ENCODE measurements at regions not wholly inside any gene's neighbourhood (a gene's known extent, or its start where the extent isn't known, plus 50 kb on each side); places are given as distances from the start of the nearest gene placed in this dataset.

DNA sequence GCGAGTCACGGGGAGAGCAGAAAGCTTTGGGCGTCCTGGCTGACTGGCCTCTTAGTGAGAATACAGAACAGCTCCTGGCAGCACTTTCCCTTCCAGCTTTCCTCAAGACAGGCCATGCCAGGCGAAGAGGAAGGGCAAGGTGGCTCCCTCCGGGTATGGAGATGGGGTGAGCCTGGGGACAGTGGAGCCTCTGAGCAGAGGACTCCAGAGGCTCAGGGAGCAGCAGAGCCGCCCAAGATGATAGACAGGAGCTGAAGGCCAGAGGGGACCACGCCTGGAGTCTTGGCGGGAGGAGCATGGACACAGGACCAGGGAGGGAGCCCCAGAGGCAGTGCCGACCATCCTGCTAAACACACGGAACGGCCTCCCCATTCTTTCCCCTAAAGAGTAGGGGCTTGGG is 229.1 kb downstream of the TM9SF2 start:
- no peak overlapping the region; the same call in 1 of the 2 replicates for H3K14ac ChIP-seq (ENCODE audit: insufficient read depth, low read length)
- H4K5ac ChIP-seq (ENCODE audit: insufficient read length, low read depth, low read length) = no peak overlapping the region
- no peak overlapping the region for H4K8ac ChIP-seq (replicated peaks; ENCODE audit: insufficient read length, low read depth, low read length)
- no peaks in the 10 kb centered on the region for H3K79me2 ChIP-seq (ENCODE audit: insufficient read depth, low read length)
- no peaks in the 10 kb centered on the region for H3K79me1 ChIP-seq (ENCODE audit: insufficient read depth, low read depth, low read length, poor library complexity, severe bottlenecking)
- no peak overlapping the region for H3K18ac ChIP-seq (ENCODE audit: insufficient read length, low read depth, low read length)
- H3K27me3 Mint-ChIP-seq (ENCODE audit: low read depth) = no peaks in the 10 kb centered on the region; the same call in 1 of the 2 replicates
- H2BK120ac ChIP-seq (ENCODE audit: low read depth, low read length, poor library complexity, severe bottlenecking) = no peak overlapping the region
- no peak overlapping the region for H3K4me3 Mint-ChIP-seq
- H3K27me3 ChIP-seq (ENCODE audit: insufficient read depth, low read length) = no peaks in the 10 kb centered on the region
- H3K36me3 Mint-ChIP-seq (ENCODE audit: insufficient read depth in 1 of 3, low read depth in 3 of 3) = peaks cover 0 to 4% (median 0%) of the 10 kb centered on the region in 3 experiments; a peak in 2 of 7 replicates
- peaks cover 57 to 72% of the 10 kb centered on the region in 2 experiments for H3K4me1 Mint-ChIP-seq
- no peak overlapping the region for H2BK20ac ChIP-seq (ENCODE audit: low read depth, low read length, poor library complexity, severe bottlenecking)
- H2BK15ac ChIP-seq (ENCODE audit: low read depth, low read length) = no peak overlapping the region
- H3K27ac ChIP-seq (ENCODE audit: insufficient read length, low read depth, low read length) = no peak overlapping the region
- no peak overlapping the region for H4K91ac ChIP-seq (ENCODE audit: insufficient read length, low read depth, low read length)
- no peak overlapping the region for H3K9ac ChIP-seq (ENCODE audit: extremely low read depth, insufficient read length, low read length)
- H2BK12ac ChIP-seq (ENCODE audit: insufficient read length, low read depth, low read length) = no peak overlapping the region
- H2AFZ ChIP-seq (ENCODE audit: low read length) = no peak overlapping the region
- H3K4me2 ChIP-seq (ENCODE audit: insufficient read depth, insufficient read length, low read length) = no peak overlapping the region
- H2BK5ac ChIP-seq (ENCODE audit: insufficient read length, low read length) = no peak overlapping the region
- H3K9me3 ChIP-seq (ENCODE audit: control insufficient read depth, low read depth, low read length) = no peaks in the 10 kb centered on the region
- H3T11ph ChIP-seq (ENCODE audit: low read length) = no peak overlapping the region
- H3K9me3 Mint-ChIP-seq = no peaks in the 10 kb centered on the region
- H4K20me1 ChIP-seq (ENCODE audit: control insufficient read depth, insufficient read depth, insufficient read length) = no peaks in the 10 kb centered on the region
- H3K4me1 ChIP-seq (ENCODE audit: insufficient read depth, low read length) = peaks cover 15% of the 10 kb centered on the region; the same call in 1 of the 2 replicates
- no CpG with 5 or more reads among the region's 11 CpGs for WGBS (ENCODE audit: extremely low coverage, insufficient read length, low lambda C conversion rate)
- H2AK5ac ChIP-seq (ENCODE audit: insufficient read length, low read length) = no peak overlapping the region
- no peak overlapping the region for H3K23ac ChIP-seq (ENCODE audit: insufficient read length, low read depth, low read length)
- H3K27ac Mint-ChIP-seq = peak overlapping the region in 2 of 3 experiments; percentile 62 to 91; a peak in 2 of 7 replicates
- TF ChIP-seq, protein P1, sequence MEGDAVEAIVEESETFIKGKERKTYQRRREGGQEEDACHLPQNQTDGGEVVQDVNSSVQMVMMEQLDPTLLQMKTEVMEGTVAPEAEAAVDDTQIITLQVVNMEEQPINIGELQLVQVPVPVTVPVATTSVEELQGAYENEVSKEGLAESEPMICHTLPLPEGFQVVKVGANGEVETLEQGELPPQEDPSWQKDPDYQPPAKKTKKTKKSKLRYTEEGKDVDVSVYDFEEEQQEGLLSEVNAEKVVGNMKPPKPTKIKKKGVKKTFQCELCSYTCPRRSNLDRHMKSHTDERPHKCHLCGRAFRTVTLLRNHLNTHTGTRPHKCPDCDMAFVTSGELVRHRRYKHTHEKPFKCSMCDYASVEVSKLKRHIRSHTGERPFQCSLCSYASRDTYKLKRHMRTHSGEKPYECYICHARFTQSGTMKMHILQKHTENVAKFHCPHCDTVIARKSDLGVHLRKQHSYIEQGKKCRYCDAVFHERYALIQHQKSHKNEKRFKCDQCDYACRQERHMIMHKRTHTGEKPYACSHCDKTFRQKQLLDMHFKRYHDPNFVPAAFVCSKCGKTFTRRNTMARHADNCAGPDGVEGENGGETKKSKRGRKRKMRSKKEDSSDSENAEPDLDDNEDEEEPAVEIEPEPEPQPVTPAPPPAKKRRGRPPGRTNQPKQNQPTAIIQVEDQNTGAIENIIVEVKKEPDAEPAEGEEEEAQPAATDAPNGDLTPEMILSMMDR (conservative IDR thresholded peaks at IDR 0.05) = no peak
- no peaks in the 10 kb centered on the region for H3K23me2 ChIP-seq (ENCODE audit: insufficient read length, low read depth, low read length, poor library complexity, severe bottlenecking)
- no peak overlapping the region for H3K4ac ChIP-seq (ENCODE audit: low read depth, low read length)
- no peak overlapping the region for H3K56ac ChIP-seq (ENCODE audit: insufficient read length, low read depth, low read length)
- no peak for DNase-seq

Measured in H9 (cell line).